ENCODE measurements at regions not wholly inside any gene's neighbourhood (a gene's known extent, or its start where the extent isn't known, plus 50 kb on each side); places are given as distances from the start of the nearest gene placed in this dataset.

GRCh38 chr19:5403968-5404640 is 51.1 kb upstream of the ZNRF4 start:
- TF ChIP-seq CTCF (conservative IDR thresholded peaks at IDR 0.05 in 1 of 2, IDR thresholded peaks at IDR 0.05 in 1 of 2; ENCODE audit: extremely low read depth in 1 of 2, insufficient read depth in 1 of 2, low read depth in 1 of 2, low read length in 2 of 2) (no peak), EZH2 (IDR thresholded peaks at IDR 0.05; ENCODE audit: borderline replicate concordance, low read length) (no peak)
